CD4-positive, alpha-beta T cell (primary cell): ENCODE measurements at regions not wholly inside any gene's neighbourhood (a gene's known extent, or its start where the extent isn't known, plus 50 kb on each side); places are given as distances from the start of the nearest gene placed in this dataset.

Experiments
- ATAC-seq: fragments of 200-7000 bp; cut with Tn5 transposase; one replicate; pipeline ENCODE4 v1.10.0; 2022; ENCODE audit warnings: mild to moderate bottlenecking; ENCODE audit not compliant: poor library complexity
- CTCF ChIA-PET: fragments of 350-600 bp; sonication (Branson Sonifier 250); formaldehyde crosslinking; loops from one replicate; lab custom pipeline; 2021; ENCODE audit warnings: antibody characterized with exemption, inconsistent platforms; lab: Charles Lee
- POLR2A ChIA-PET: fragments of 350-600 bp; sonication (Branson Sonifier 250); formaldehyde crosslinking; loops from one replicate; lab custom pipeline; 2021; ENCODE audit warnings: antibody characterized with exemption, inconsistent platforms; lab: Charles Lee
- DNase-seq, 14 experiments: peaks; one replicate each; pipeline ENCODE4 v3.0.0-alpha.2; 2013 to 2020; ENCODE audit warnings: mixed read lengths in 2 of 14
- H3K27ac ChIP-seq, 2 donors: one replicate each; pipeline versions ENCODE4 v1.5.1 to v1.7.0; 2013; ENCODE audit warnings: low read length in 2 of 2, low read depth in 1 of 2, mild to moderate bottlenecking in 1 of 2
- H3K27me3 ChIP-seq, 2 experiments: 1 replicate in 1 of 2; 2 replicates in 1 of 2; pipeline versions ENCODE4 v1.6.1 to v1.7.0; 2013; ENCODE audit warnings: low read length in 2 of 2, control low read depth in 1 of 2, mild to moderate bottlenecking in 1 of 2, moderate library complexity in 1 of 2; ENCODE audit not compliant: insufficient read depth in 2 of 2, control insufficient read depth in 1 of 2
- H3K36me3 ChIP-seq: one replicate; pipeline ENCODE4 v1.6.1; 2013; ENCODE audit warnings: low read length, control low read depth; ENCODE audit not compliant: insufficient read depth
- H3K4me1 ChIP-seq: one replicate; pipeline ENCODE4 v1.6.1; 2013; ENCODE audit warnings: low read length, control low read depth; ENCODE audit not compliant: insufficient read depth
- H3K4me3 ChIP-seq: one replicate; pipeline ENCODE4 v1.5.1; 2013; ENCODE audit warnings: mild to moderate bottlenecking, low read length, moderate library complexity
- H3K9me3 ChIP-seq, 2 experiments: 1 replicate in 1 of 2; 2 replicates in 1 of 2; pipeline versions ENCODE4 v1.6.1 to v1.7.0; 2013; ENCODE audit warnings: low read length in 2 of 2, mild to moderate bottlenecking in 2 of 2, control low read depth in 1 of 2, moderate library complexity in 1 of 2; ENCODE audit not compliant: control insufficient read depth in 1 of 2, insufficient read depth in 1 of 2
- H3K27ac Mint-ChIP-seq: one replicate; pipeline ENCODE4 v1.8.0; 2020; ENCODE audit warnings: mixed read lengths
- H3K27me3 Mint-ChIP-seq: one replicate; pipeline ENCODE4 v1.8.0; 2021; ENCODE audit warnings: mixed read lengths
- H3K36me3 Mint-ChIP-seq: one replicate; pipeline ENCODE4 v1.8.0; 2021; ENCODE audit warnings: low read depth, mixed read lengths
- H3K4me1 Mint-ChIP-seq: one replicate; pipeline ENCODE4 v1.8.0; 2021; ENCODE audit warnings: low read depth, mixed read lengths
- H3K4me3 Mint-ChIP-seq: one replicate; pipeline ENCODE4 v1.8.0; 2020; ENCODE audit warnings: mild to moderate bottlenecking, mixed read lengths
- H3K9me3 Mint-ChIP-seq: one replicate; pipeline ENCODE4 v1.8.0; 2020; ENCODE audit warnings: mixed read lengths
- intact Hi-C, 2 experiments: fragments of 100-400 bp; cut with DNase I in 1 of 2; cut with micrococcal nuclease in 1 of 2; formaldehyde crosslinking; loops; one replicate each; pipeline versions ENCODE4 v1.15.1 to v1.9.0; 2023 to 2025; cut with DNase I, micrococcal nuclease
- TF ChIP-seq, protein P1 (sequence below): fragments of 200-600 bp; IDR thresholded peaks from one replicate; pipeline ENCODE4 v1.8.0; 2022; ENCODE audit warnings: antibody characterized with exemption, mild to moderate bottlenecking

- no peaks in the 10 kb centered on the region for H3K27me3 Mint-ChIP-seq
- no peak for DNase-seq
- H3K4me1 Mint-ChIP-seq = no peaks in the 10 kb centered on the region
- CTCF ChIA-PET = no interaction called here
- H3K27me3 ChIP-seq = no peaks in the 10 kb centered on the region
- no peaks in the 10 kb centered on the region for H3K36me3 Mint-ChIP-seq
- POLR2A ChIA-PET = no interaction called here
- no peaks in the 10 kb centered on the region for H3K36me3 ChIP-seq
- TF ChIP-seq, protein P1, sequence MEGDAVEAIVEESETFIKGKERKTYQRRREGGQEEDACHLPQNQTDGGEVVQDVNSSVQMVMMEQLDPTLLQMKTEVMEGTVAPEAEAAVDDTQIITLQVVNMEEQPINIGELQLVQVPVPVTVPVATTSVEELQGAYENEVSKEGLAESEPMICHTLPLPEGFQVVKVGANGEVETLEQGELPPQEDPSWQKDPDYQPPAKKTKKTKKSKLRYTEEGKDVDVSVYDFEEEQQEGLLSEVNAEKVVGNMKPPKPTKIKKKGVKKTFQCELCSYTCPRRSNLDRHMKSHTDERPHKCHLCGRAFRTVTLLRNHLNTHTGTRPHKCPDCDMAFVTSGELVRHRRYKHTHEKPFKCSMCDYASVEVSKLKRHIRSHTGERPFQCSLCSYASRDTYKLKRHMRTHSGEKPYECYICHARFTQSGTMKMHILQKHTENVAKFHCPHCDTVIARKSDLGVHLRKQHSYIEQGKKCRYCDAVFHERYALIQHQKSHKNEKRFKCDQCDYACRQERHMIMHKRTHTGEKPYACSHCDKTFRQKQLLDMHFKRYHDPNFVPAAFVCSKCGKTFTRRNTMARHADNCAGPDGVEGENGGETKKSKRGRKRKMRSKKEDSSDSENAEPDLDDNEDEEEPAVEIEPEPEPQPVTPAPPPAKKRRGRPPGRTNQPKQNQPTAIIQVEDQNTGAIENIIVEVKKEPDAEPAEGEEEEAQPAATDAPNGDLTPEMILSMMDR = no peak
- H3K4me1 ChIP-seq = no peaks in the 10 kb centered on the region
- no peak overlapping the region for H3K27ac ChIP-seq
- no peak overlapping the region for H3K4me3 Mint-ChIP-seq
- no peak for ATAC-seq
- no peaks in the 10 kb centered on the region for H3K9me3 ChIP-seq
- intact Hi-C loops = no loop called here
- peaks cover 3% of the 10 kb centered on the region for H3K9me3 Mint-ChIP-seq
- H3K27ac Mint-ChIP-seq = no peak overlapping the region
- H3K4me3 ChIP-seq = no peak overlapping the region
These were observed 1983.5 kb upstream of the CELF4 start for GRCh38 chr18:39549144-39549543.

- Histone ChIP-seq H3K27me3 (no peaks in the 10 kb centered on the region), H3K4me3 (no peak overlapping the region), H3K9me3 (peaks cover 0 to 9% of the 10 kb centered on the region in 2 experiments), H3K27ac (no peak overlapping the region), H3K4me1 (no peaks in the 10 kb centered on the region), H3K36me3 (no peaks in the 10 kb centered on the region)
- Mint-ChIP-seq H3K27ac (no peak overlapping the region), H3K4me3 (no peak overlapping the region), H3K36me3 (no peaks in the 10 kb centered on the region), H3K4me1 (no peaks in the 10 kb centered on the region), H3K27me3 (no peaks in the 10 kb centered on the region), H3K9me3 (peaks cover 6% of the 10 kb centered on the region)
- TF ChIP-seq, protein P1 = no peak
- no peak for ATAC-seq
- no peak for DNase-seq
- intact Hi-C loops = no loop called here
- CTCF ChIA-PET = no interaction called here
- POLR2A ChIA-PET = no interaction called here
These were observed 1966.1 kb upstream of the CELF4 start for GRCh38 chr18:39531659-39532058.

- no peak for ATAC-seq
These were observed 1963.8 kb upstream of the CELF4 start for GRCh38 chr18:39529358-39529757.

More at GRCh38 chr18:39529358-39529757, 1963.8 kb upstream of the CELF4 start:
- no peaks in the 10 kb centered on the region for H3K4me1 Mint-ChIP-seq
- no peak for DNase-seq
- Histone ChIP-seq H3K27ac (no peak overlapping the region), H3K4me1 (no peaks in the 10 kb centered on the region), H3K9me3 (peaks cover 0 to 9% of the 10 kb centered on the region in 2 experiments), H3K4me3 (no peak overlapping the region), H3K27me3 (no peaks in the 10 kb centered on the region), H3K36me3 (no peaks in the 10 kb centered on the region)
- peaks cover 6% of the 10 kb centered on the region for H3K9me3 Mint-ChIP-seq
- H3K36me3 Mint-ChIP-seq = no peaks in the 10 kb centered on the region
- H3K27ac Mint-ChIP-seq = no peak overlapping the region
- no peak overlapping the region for H3K4me3 Mint-ChIP-seq
- H3K27me3 Mint-ChIP-seq = no peaks in the 10 kb centered on the region
- intact Hi-C loops = no loop called here
- CTCF ChIA-PET = no interaction called here
- POLR2A ChIA-PET = no interaction called here
- TF ChIP-seq, protein P1 = no peak
